DOHH2 (cell line): ENCODE measurements at regions not wholly inside any gene's neighbourhood (a gene's known extent, or its start where the extent isn't known, plus 50 kb on each side); places are given as distances from the start of the nearest gene placed in this dataset.

Experiments
- EZH2phosphoT487 ChIP-seq: fragments of 200-600 bp; sonication (generic); IDR thresholded peaks from 2 replicates; pipeline ENCODE4 v1.6.1; 2017; ENCODE audit warnings: borderline replicate concordance, mild to moderate bottlenecking, antibody characterized with exemption, low read length, moderate library complexity, mixed read lengths
- TF ChIP-seq, protein P1 (sequence below): fragments of 200-600 bp; sonication (generic); IDR thresholded peaks from one replicate; pipeline ENCODE4 v1.5.1; 2014; ENCODE audit warnings: antibody characterized with exemption, mild to moderate bottlenecking, low read depth, low read length; ENCODE audit not compliant: poor library complexity, severe bottlenecking

- TF ChIP-seq, protein P1, sequence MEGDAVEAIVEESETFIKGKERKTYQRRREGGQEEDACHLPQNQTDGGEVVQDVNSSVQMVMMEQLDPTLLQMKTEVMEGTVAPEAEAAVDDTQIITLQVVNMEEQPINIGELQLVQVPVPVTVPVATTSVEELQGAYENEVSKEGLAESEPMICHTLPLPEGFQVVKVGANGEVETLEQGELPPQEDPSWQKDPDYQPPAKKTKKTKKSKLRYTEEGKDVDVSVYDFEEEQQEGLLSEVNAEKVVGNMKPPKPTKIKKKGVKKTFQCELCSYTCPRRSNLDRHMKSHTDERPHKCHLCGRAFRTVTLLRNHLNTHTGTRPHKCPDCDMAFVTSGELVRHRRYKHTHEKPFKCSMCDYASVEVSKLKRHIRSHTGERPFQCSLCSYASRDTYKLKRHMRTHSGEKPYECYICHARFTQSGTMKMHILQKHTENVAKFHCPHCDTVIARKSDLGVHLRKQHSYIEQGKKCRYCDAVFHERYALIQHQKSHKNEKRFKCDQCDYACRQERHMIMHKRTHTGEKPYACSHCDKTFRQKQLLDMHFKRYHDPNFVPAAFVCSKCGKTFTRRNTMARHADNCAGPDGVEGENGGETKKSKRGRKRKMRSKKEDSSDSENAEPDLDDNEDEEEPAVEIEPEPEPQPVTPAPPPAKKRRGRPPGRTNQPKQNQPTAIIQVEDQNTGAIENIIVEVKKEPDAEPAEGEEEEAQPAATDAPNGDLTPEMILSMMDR = no peak
- TF ChIP-seq EZH2phosphoT487 = no peak
Measured at GRCh38 chr1:208825300-208825699, 581.1 kb upstream of the PLXNA2 start.
